Common myeloid progenitor, CD34-positive (primary cell): ENCODE measurements at regions not wholly inside any gene's neighbourhood (a gene's known extent, or its start where the extent isn't known, plus 50 kb on each side); places are given as distances from the start of the nearest gene placed in this dataset.

Experiments
- CTCF ChIA-PET: fragments of 350-600 bp; sonication (Branson Sonifier 250); formaldehyde crosslinking; loops from one replicate; lab custom pipeline; 2021; ENCODE audit warnings: antibody characterized with exemption; lab: Charles Lee
- POLR2A ChIA-PET: fragments of 350-600 bp; sonication (Branson Sonifier 250); formaldehyde crosslinking; loops from one replicate; lab custom pipeline; 2021; ENCODE audit warnings: antibody characterized with exemption; lab: Charles Lee
- DNase-seq, 3 donors: peaks; one replicate each; pipeline versions ENCODE4 v3.0.0 to v3.0.0-alpha.2; 2013
- H3K27ac ChIP-seq, 2 experiments: 1 replicate in 1 of 2; 2 replicates in 1 of 2; pipeline ENCODE4 v1.7.0; 2013; ENCODE audit warnings: inconsistent platforms in 2 of 2, low read length in 2 of 2, mild to moderate bottlenecking in 2 of 2, low read depth in 1 of 2, moderate library complexity in 1 of 2; ENCODE audit not compliant: severe bottlenecking in 2 of 2, insufficient read depth in 1 of 2, poor library complexity in 1 of 2
- H3K27me3 ChIP-seq, 5 experiments: replicated peaks in 2 of 5; 1 replicate in 3 of 5; 2 replicates in 2 of 5; pipeline versions ENCODE4 v1.6.1 to v1.7.0; 2013; ENCODE audit warnings: low read length in 4 of 5, mild to moderate bottlenecking in 2 of 5, moderate library complexity in 2 of 5, inconsistent platforms in 1 of 5; ENCODE audit not compliant: insufficient read depth in 5 of 5, control insufficient read depth in 4 of 5
- H3K36me3 ChIP-seq, 4 experiments: 1 replicate in 2 of 4; 2 replicates in 2 of 4; pipeline versions ENCODE4 v1.6.1 to v1.7.0; 2013; ENCODE audit warnings: low read length in 3 of 4, control low read depth in 1 of 4, mild to moderate bottlenecking in 1 of 4; ENCODE audit not compliant: control insufficient read depth in 4 of 4, insufficient read depth in 4 of 4
- H3K4me1 ChIP-seq, 4 experiments: 1 replicate in 3 of 4; 2 replicates in 1 of 4; pipeline versions ENCODE4 v1.6.1 to v1.7.1; 2013; ENCODE audit warnings: low read length in 3 of 4, mild to moderate bottlenecking in 3 of 4, control low read depth in 1 of 4, inconsistent platforms in 1 of 4, moderate library complexity in 1 of 4; ENCODE audit not compliant: control insufficient read depth in 4 of 4, insufficient read depth in 4 of 4; ENCODE audit errors: control extremely low read depth in 1 of 4
- H3K4me3 ChIP-seq, 7 experiments: 1 replicate in 4 of 7; 2 replicates in 3 of 7; pipeline versions ENCODE4 v1.5.1 to v1.7.0; 2013; ENCODE audit warnings: mild to moderate bottlenecking in 7 of 7, low read length in 6 of 7, moderate library complexity in 6 of 7, inconsistent platforms in 2 of 7, low read depth in 2 of 7, control low read depth in 1 of 7; ENCODE audit not compliant: insufficient read depth in 4 of 7, control insufficient read depth in 1 of 7; ENCODE audit errors: extremely low read depth in 1 of 7
- H3K9me3 ChIP-seq, 5 experiments: 1 replicate in 4 of 5; 2 replicates in 1 of 5; pipeline versions ENCODE4 v1.6.1 to v1.7.1; 2013; ENCODE audit warnings: low read length in 4 of 5, mild to moderate bottlenecking in 2 of 5, inconsistent platforms in 1 of 5, low read depth in 1 of 5, moderate library complexity in 1 of 5; ENCODE audit not compliant: control insufficient read depth in 4 of 5, insufficient read depth in 2 of 5; ENCODE audit errors: control extremely low read depth in 1 of 5
- WGBS: methylation state at CpG from one replicate; pipeline ENCODE4 v1.1.5; 2013; ENCODE audit not compliant: insufficient coverage; 5-methylcytosine and 5-hydroxymethylcytosine counted together

GRCh38 chr2:467101-467500 lies 179.2 kb upstream of the ALKAL2 start:
- Histone ChIP-seq H3K27me3 (peaks cover 2 to 23% (median 9%) of the 10 kb centered on the region in 5 experiments), H3K27ac (no peak overlapping the region), H3K9me3 (no peaks in the 10 kb centered on the region), H3K36me3 (no peaks in the 10 kb centered on the region), H3K4me1 (peaks cover 0 to 31% (median 13%) of the 10 kb centered on the region in 4 experiments), H3K4me3 (no peak overlapping the region)
- ChIA-PET POLR2A (no interaction called here), CTCF (interaction anchor here (1.1 kb wide), 1 partner anchor 13 kb away, joined by 3 read pairs; no protein-coding TSS in a partner anchor)
- DNase-seq, result no peak
- WGBS, result 94% methylated on average over 5 of the region's 15 CpGs

- peak in 1 of 3 donors; percentile 28 for DNase-seq
- POLR2A ChIA-PET, result no interaction called here
- H3K4me1 ChIP-seq, result peaks cover 18 to 51% (median 34%) of the 10 kb centered on the region in 4 experiments
Observed at GRCh38 chr2:464562-465309, 176.8 kb upstream of the ALKAL2 start.

GRCh38 chr2:460861-461260 lies 173.0 kb upstream of the ALKAL2 start:
- Histone ChIP-seq H3K4me3 (peak overlapping the region in 5 of 7 experiments; percentile 0 to 54 (median 33)), H3K4me1 (peaks cover 18 to 35% (median 23%) of the 10 kb centered on the region in 4 experiments), H3K9me3 (no peaks in the 10 kb centered on the region), H3K27me3 (no peaks in the 10 kb centered on the region), H3K27ac (peak overlapping the region in 1 of 2 experiments; percentile 27), H3K36me3 (no peaks in the 10 kb centered on the region)
- peak; percentile 91 to 96 (median 96) for DNase-seq
- POLR2A ChIA-PET, result interaction anchor here (1.2 kb wide), 1 partner anchor 19 kb away, joined by 3 read pairs; no protein-coding TSS in a partner anchor
- CTCF ChIA-PET, result no interaction called here
- 4% methylated on average over 6 of the region's 6 CpGs for WGBS

More at GRCh38 chr2:464562-465309, 176.8 kb upstream of the ALKAL2 start:
- Histone ChIP-seq H3K4me3 (no peak overlapping the region), H3K36me3 (no peaks in the 10 kb centered on the region), H3K27ac (no peak overlapping the region), H3K27me3 (peaks cover 0 to 23% (median 9%) of the 10 kb centered on the region in 5 experiments), H3K9me3 (no peaks in the 10 kb centered on the region)
- 89% methylated on average over 18 of the region's 19 CpGs for WGBS
- CTCF ChIA-PET, result interaction anchor here (1.4 to 1.5 kb wide), 2 partner anchors 10 to 28 kb away, joined by 3 read pairs; no protein-coding TSS in a partner anchor

- H3K27me3 ChIP-seq, result no peaks in the 10 kb centered on the region
- CTCF ChIA-PET, result interaction anchor here (0.8 to 1.5 kb wide), 2 partner anchors 9 to 11 kb away, joined by 4 read pairs; no protein-coding TSS in a partner anchor
- H3K4me3 ChIP-seq, result no peak overlapping the region
- POLR2A ChIA-PET, result no interaction called here
- H3K9me3 ChIP-seq, result no peaks in the 10 kb centered on the region
- WGBS, result 90% methylated on average over 2 of the region's 4 CpGs
- no peaks in the 10 kb centered on the region for H3K36me3 ChIP-seq
- no peak overlapping the region for H3K27ac ChIP-seq
- H3K4me1 ChIP-seq, result peaks cover 18 to 34% (median 23%) of the 10 kb centered on the region in 4 experiments
- peak in 1 of 3 donors; percentile 11 for DNase-seq
Observed at GRCh38 chr2:459931-460330, 172.0 kb upstream of the ALKAL2 start.

- Histone ChIP-seq H3K27me3 (no peaks in the 10 kb centered on the region), H3K4me3 (no peak overlapping the region), H3K9me3 (no peaks in the 10 kb centered on the region), H3K36me3 (no peaks in the 10 kb centered on the region), H3K4me1 (peaks cover 18 to 37% (median 23%) of the 10 kb centered on the region in 4 experiments), H3K27ac (no peak overlapping the region)
- ChIA-PET CTCF (interaction anchor here (1.3 kb wide), 1 partner anchor 11 kb away, joined by 3 read pairs; no protein-coding TSS in a partner anchor), POLR2A (no interaction called here)
- 95% methylated on average over 3 of the region's 3 CpGs for WGBS
- no peak for DNase-seq
Observed at GRCh38 chr2:458425-458815, 170.5 kb upstream of the ALKAL2 start.

GRCh38 chr2:457792-458424 lies 170.0 kb upstream of the ALKAL2 start:
- no peak for DNase-seq
- Histone ChIP-seq H3K27me3 (no peaks in the 10 kb centered on the region), H3K4me3 (no peak overlapping the region), H3K9me3 (no peaks in the 10 kb centered on the region), H3K36me3 (no peaks in the 10 kb centered on the region), H3K4me1 (peaks cover 18 to 37% (median 23%) of the 10 kb centered on the region in 4 experiments), H3K27ac (no peak overlapping the region)
- ChIA-PET POLR2A (no interaction called here), CTCF (no interaction called here)
- 95% methylated on average over 3 of the region's 8 CpGs for WGBS
